GM23338 (cell line): ENCODE measurements at regions not wholly inside any gene's neighbourhood (a gene's known extent, or its start where the extent isn't known, plus 50 kb on each side); places are given as distances from the start of the nearest gene placed in this dataset.
A peak's percentile ranks its signal among the peaks of the same experiment; 100 is the strongest.

Experiments
- ATAC-seq: fragments of 200-7000 bp; cut with Tn5 transposase; 3 replicates; pipeline ENCODE4 v1.9.1; 2020
- DNase-seq: peaks from one replicate; pipeline ENCODE4 v3.0.0-alpha.2; 2015; ENCODE audit warnings: low spot score
- H2AFZ ChIP-seq: fragments of 200-600 bp; sonication (generic); 2 replicates; pipeline ENCODE4 v1.8.0; 2016; ENCODE audit warnings: antibody characterized with exemption, mild to moderate bottlenecking, moderate library complexity
- H3F3A ChIP-seq: fragments of 200-600 bp; sonication (generic); replicated peaks from 2 replicates; pipeline ENCODE4 v1.8.0; 2017; ENCODE audit warnings: antibody characterized with exemption, mixed run types, low read depth
- H3K27ac ChIP-seq: fragments of 200-600 bp; sonication (generic); 2 replicates; pipeline ENCODE4 v1.6.1; 2016; ENCODE audit warnings: low read depth
- H3K27me3 ChIP-seq: fragments of 200-600 bp; sonication (generic); 2 replicates; pipeline ENCODE4 v1.8.0; 2016; ENCODE audit warnings: mild to moderate bottlenecking, mixed run types, moderate library complexity; ENCODE audit not compliant: insufficient read depth
- H3K36me3 ChIP-seq: fragments of 200-600 bp; sonication (generic); 2 replicates; pipeline ENCODE4 v1.8.0; 2016; ENCODE audit warnings: mild to moderate bottlenecking; ENCODE audit not compliant: insufficient read depth
- H3K4me1 ChIP-seq: fragments of 200-600 bp; sonication (generic); 2 replicates; pipeline ENCODE4 v1.8.0; 2016; ENCODE audit warnings: mild to moderate bottlenecking, moderate library complexity; ENCODE audit not compliant: insufficient read depth
- H3K4me2 ChIP-seq: fragments of 200-600 bp; sonication (generic); 2 replicates; pipeline ENCODE4 v1.7.1; 2017; ENCODE audit warnings: mixed run types
- H3K4me3 ChIP-seq: fragments of 200-600 bp; sonication (generic); 2 replicates; pipeline ENCODE4 v1.6.1; 2016; ENCODE audit warnings: mixed run types
- H3K79me2 ChIP-seq: fragments of 200-600 bp; sonication (generic); replicated peaks from 2 replicates; pipeline ENCODE4 v1.8.0; 2017; ENCODE audit warnings: mild to moderate bottlenecking; ENCODE audit not compliant: insufficient read depth
- H3K9me2 ChIP-seq: fragments of 200-600 bp; sonication (generic); 2 replicates; pipeline ENCODE4 v1.8.0; 2017; ENCODE audit not compliant: insufficient read depth
- H4K20me1 ChIP-seq: fragments of 200-600 bp; sonication (generic); replicated peaks from 2 replicates; pipeline ENCODE4 v1.8.0; 2017; ENCODE audit warnings: mild to moderate bottlenecking; ENCODE audit not compliant: insufficient read depth
- H3K27ac Mint-ChIP-seq: 2 replicates; pipeline ENCODE4 v1.8.0; 2020; ENCODE audit warnings: inconsistent platforms, mild to moderate bottlenecking, moderate library complexity, mixed read lengths
- H3K27me3 Mint-ChIP-seq: 3 replicates; pipeline ENCODE4 v1.8.0; 2022; ENCODE audit warnings: low read depth, mild to moderate bottlenecking, moderate library complexity, mixed read lengths, inconsistent platforms; ENCODE audit not compliant: insufficient read depth, poor library complexity
- H3K36me3 Mint-ChIP-seq: 3 replicates; pipeline ENCODE4 v1.8.0; 2021; ENCODE audit warnings: low read depth, mild to moderate bottlenecking, inconsistent platforms, moderate library complexity, mixed read lengths
- H3K4me1 Mint-ChIP-seq: 3 replicates; pipeline ENCODE4 v1.8.0; 2020; ENCODE audit warnings: mild to moderate bottlenecking, inconsistent platforms, mixed read lengths
- H3K4me3 Mint-ChIP-seq: 3 replicates; pipeline ENCODE4 v1.8.0; 2021; ENCODE audit warnings: moderate library complexity, mild to moderate bottlenecking, inconsistent platforms, mixed read lengths
- H3K9me3 Mint-ChIP-seq: 3 replicates; pipeline ENCODE4 v1.8.0; 2020; ENCODE audit warnings: moderate library complexity, mild to moderate bottlenecking, inconsistent platforms, mixed read lengths
- CREB1 ChIP-seq: fragments of 250-450 bp; sonication (Bioruptor Pico); IDR thresholded peaks from 2 replicates; pipeline ENCODE4 v1.5.0; 2020; ENCODE audit warnings: low read depth, mild to moderate bottlenecking, moderate library complexity
- EZH2 ChIP-seq: fragments of 200-600 bp; sonication (generic); IDR thresholded peaks from one replicate; pipeline ENCODE4 v1.8.0; 2017; ENCODE audit warnings: antibody characterized with exemption, mild to moderate bottlenecking, low read depth; ENCODE audit not compliant: unreplicated experiment
- EZH2phosphoT487 ChIP-seq: fragments of 200-600 bp; sonication (generic); IDR thresholded peaks from one replicate; pipeline ENCODE4 v1.8.1; 2018; ENCODE audit warnings: antibody characterized with exemption; ENCODE audit not compliant: unreplicated experiment
- JUNB ChIP-seq: IDR thresholded peaks from one replicate; pipeline ENCODE4 v1.6.1; 2016; ENCODE audit warnings: antibody characterized with exemption; ENCODE audit not compliant: unreplicated experiment
- NANOG ChIP-seq: IDR thresholded peaks from 2 replicates; pipeline ENCODE4 v1.6.1; 2016; ENCODE audit warnings: antibody characterized with exemption, borderline replicate concordance
- POLR2AphosphoS5 ChIP-seq: IDR thresholded peaks from 2 replicates; pipeline ENCODE4 v1.6.1; 2016; ENCODE audit warnings: antibody characterized with exemption, low read depth
- STAT1 ChIP-seq: IDR thresholded peaks from one replicate; pipeline ENCODE4 v1.6.1; 2016; ENCODE audit warnings: antibody characterized with exemption; ENCODE audit not compliant: unreplicated experiment
- ZNF114 ChIP-seq: fragments of 250-450 bp; sonication (Bioruptor Pico); IDR thresholded peaks from 2 replicates; pipeline ENCODE4 v1.5.0; 2020; ENCODE audit warnings: mild to moderate bottlenecking, moderate library complexity
- TF ChIP-seq, protein P1 (sequence below): IDR thresholded peaks from one replicate; pipeline ENCODE4 v1.6.1; 2018; ENCODE audit warnings: antibody characterized with exemption; ENCODE audit not compliant: unreplicated experiment
- TF ChIP-seq, protein P2 (sequence below), 2 experiments: fragments of 200-600 bp in 1 of 2; sonication (generic) in 1 of 2; conservative IDR thresholded peaks; 2 replicates each; pipeline versions ENCODE4 v1.5.1 to v1.6.1; 2016 to 2017; ENCODE audit warnings: antibody characterized with exemption in 2 of 2, low read depth in 2 of 2, mild to moderate bottlenecking in 2 of 2, moderate library complexity in 1 of 2

DNA sequence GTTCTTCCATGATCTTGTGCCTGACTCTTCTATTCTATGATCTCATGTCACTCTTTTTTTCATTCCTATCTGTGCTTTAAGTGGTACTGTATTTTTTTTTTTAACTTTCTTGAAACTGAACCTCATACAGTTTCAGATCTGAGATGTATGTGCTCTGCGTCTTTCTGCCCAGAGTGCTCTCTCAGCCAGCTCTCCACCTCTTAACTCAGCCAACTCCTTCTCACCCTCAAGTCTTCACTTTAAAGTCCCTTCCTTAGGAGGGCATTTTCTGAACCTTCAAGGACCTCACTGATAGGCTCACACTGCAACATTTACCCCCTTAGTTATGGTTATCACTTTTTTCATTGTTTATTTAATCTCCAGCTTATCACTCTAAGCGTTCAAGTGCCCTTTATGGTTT lies 158.7 kb downstream of the IRS2 start:
- Mint-ChIP-seq H3K9me3 (no peaks in the 10 kb centered on the region), H3K27ac (no peak overlapping the region), H3K36me3 (no peaks in the 10 kb centered on the region), H3K4me1 (peaks cover 18% of the 10 kb centered on the region), H3K4me3 (no peak overlapping the region), H3K27me3 (peaks cover 3% of the 10 kb centered on the region)
- Histone ChIP-seq H4K20me1 (no peaks in the 10 kb centered on the region), H2AFZ (peak overlapping the region; percentile 67), H3K4me1 (0 out of 2 replicates have a peak, but pooled peaks cover 5% of the 10 kb centered on the region), H3K79me2 (no peaks in the 10 kb centered on the region), H3K36me3 (no peaks in the 10 kb centered on the region), H3K27me3 (no peaks in the 10 kb centered on the region), H3K4me3 (no peak overlapping the region), H3K27ac (no peak overlapping the region), H3K9me2 (no peaks in the 10 kb centered on the region), H3K4me2 (no peak overlapping the region), H3F3A (no peaks in the 10 kb centered on the region)
- no peak for TF ChIP-seq CREB1 (CRISPR knock-in tag)
- TF ChIP-seq, protein P1, sequence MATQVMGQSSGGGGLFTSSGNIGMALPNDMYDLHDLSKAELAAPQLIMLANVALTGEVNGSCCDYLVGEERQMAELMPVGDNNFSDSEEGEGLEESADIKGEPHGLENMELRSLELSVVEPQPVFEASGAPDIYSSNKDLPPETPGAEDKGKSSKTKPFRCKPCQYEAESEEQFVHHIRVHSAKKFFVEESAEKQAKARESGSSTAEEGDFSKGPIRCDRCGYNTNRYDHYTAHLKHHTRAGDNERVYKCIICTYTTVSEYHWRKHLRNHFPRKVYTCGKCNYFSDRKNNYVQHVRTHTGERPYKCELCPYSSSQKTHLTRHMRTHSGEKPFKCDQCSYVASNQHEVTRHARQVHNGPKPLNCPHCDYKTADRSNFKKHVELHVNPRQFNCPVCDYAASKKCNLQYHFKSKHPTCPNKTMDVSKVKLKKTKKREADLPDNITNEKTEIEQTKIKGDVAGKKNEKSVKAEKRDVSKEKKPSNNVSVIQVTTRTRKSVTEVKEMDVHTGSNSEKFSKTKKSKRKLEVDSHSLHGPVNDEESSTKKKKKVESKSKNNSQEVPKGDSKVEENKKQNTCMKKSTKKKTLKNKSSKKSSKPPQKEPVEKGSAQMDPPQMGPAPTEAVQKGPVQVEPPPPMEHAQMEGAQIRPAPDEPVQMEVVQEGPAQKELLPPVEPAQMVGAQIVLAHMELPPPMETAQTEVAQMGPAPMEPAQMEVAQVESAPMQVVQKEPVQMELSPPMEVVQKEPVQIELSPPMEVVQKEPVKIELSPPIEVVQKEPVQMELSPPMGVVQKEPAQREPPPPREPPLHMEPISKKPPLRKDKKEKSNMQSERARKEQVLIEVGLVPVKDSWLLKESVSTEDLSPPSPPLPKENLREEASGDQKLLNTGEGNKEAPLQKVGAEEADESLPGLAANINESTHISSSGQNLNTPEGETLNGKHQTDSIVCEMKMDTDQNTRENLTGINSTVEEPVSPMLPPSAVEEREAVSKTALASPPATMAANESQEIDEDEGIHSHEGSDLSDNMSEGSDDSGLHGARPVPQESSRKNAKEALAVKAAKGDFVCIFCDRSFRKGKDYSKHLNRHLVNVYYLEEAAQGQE: no peak
- TF ChIP-seq, protein P2, sequence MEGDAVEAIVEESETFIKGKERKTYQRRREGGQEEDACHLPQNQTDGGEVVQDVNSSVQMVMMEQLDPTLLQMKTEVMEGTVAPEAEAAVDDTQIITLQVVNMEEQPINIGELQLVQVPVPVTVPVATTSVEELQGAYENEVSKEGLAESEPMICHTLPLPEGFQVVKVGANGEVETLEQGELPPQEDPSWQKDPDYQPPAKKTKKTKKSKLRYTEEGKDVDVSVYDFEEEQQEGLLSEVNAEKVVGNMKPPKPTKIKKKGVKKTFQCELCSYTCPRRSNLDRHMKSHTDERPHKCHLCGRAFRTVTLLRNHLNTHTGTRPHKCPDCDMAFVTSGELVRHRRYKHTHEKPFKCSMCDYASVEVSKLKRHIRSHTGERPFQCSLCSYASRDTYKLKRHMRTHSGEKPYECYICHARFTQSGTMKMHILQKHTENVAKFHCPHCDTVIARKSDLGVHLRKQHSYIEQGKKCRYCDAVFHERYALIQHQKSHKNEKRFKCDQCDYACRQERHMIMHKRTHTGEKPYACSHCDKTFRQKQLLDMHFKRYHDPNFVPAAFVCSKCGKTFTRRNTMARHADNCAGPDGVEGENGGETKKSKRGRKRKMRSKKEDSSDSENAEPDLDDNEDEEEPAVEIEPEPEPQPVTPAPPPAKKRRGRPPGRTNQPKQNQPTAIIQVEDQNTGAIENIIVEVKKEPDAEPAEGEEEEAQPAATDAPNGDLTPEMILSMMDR (conservative IDR thresholded peaks at IDR 0.05; ENCODE audit: low read depth in 2 of 2): no peak
- no peak for TF ChIP-seq EZH2phosphoT487
- no peak for TF ChIP-seq POLR2AphosphoS5
- no peak for TF ChIP-seq ZNF114 (CRISPR knock-in tag)
- no peak for TF ChIP-seq STAT1
- ATAC-seq: no peak
- DNase-seq: no peak

DNA sequence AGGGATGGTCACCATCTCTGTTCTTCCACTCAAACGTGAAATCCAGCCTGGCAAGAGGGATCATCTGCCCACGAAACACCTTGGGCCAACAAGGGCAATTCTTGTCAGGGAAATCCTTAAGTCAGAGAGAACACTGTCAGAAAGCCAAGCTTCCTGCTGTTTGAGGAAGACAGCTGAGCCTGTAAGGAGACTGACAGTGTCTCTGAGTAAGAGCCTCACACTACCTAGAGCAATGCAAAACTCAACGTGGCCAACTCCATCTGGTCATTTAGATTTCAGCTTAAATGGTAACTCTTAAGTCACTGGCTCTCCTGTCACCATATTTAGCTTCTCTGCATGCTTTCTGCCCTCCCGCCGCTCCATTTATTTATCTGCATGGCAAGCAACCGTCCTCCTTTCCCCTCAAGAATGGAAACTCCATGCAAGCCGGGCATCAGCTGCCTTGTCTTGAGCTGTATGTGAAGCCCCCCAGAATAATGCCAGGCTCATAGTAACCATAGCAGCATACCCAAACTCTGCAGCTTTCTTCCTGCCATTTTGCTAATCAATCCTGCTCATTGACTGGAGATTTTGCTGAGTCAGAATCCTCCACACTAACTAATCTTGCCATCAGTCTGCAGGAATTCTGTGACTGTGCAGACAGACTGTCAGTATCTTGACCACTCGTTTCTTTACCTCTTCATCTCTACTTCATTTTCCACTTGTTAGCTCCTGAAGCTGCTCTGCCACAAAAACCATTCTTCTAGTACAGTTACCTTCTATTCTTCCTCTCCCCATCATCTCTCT lies 159.8 kb downstream of the IRS2 start:
- Histone ChIP-seq H3K4me3 (no peak overlapping the region), H4K20me1 (no peaks in the 10 kb centered on the region), H3K79me2 (no peaks in the 10 kb centered on the region), H2AFZ (peak overlapping the region; percentile 67), H3K36me3 (no peaks in the 10 kb centered on the region), H3F3A (no peaks in the 10 kb centered on the region), H3K9me2 (no peaks in the 10 kb centered on the region), H3K27me3 (no peaks in the 10 kb centered on the region), H3K4me2 (no peak overlapping the region), H3K4me1 (0 out of 2 replicates have a peak, but pooled peaks cover 5% of the 10 kb centered on the region), H3K27ac (no peak overlapping the region)
- H3K36me3 Mint-ChIP-seq: no peaks in the 10 kb centered on the region
- H3K27me3 Mint-ChIP-seq: peaks cover 3% of the 10 kb centered on the region
- H3K27ac Mint-ChIP-seq: 0 out of 2 replicates have a peak overlapping the region, but pooled peaks have one; percentile 22
- ATAC-seq (no peak), DNase-seq (no peak)
- H3K9me3 Mint-ChIP-seq: no peaks in the 10 kb centered on the region
- H3K4me3 Mint-ChIP-seq: no peak overlapping the region
- H3K4me1 Mint-ChIP-seq: peaks cover 18% of the 10 kb centered on the region
- TF ChIP-seq EZH2 (no peak), STAT1 (no peak), JUNB (no peak), NANOG (no peak)
- TF ChIP-seq, protein P2 (conservative IDR thresholded peaks at IDR 0.05; ENCODE audit: low read depth in 2 of 2): no peak
- TF ChIP-seq, protein P1: no peak
